Right ventricle myocardium inferior (tissue), 1 donor: ENCODE measurements at regions not wholly inside any gene's neighbourhood (a gene's known extent, or its start where the extent isn't known, plus 50 kb on each side); places are given as distances from the start of the nearest gene placed in this dataset.
A peak's percentile ranks its signal among the peaks of the same experiment; 100 is the strongest.
"Not testable (repeated sequence)": the region's sequence is repeated elsewhere in the genome, so short reads cannot be mapped to it uniquely, and the experiment has no call there.

ENCODE experiments used
- ATAC-seq: fragments of 200-7000 bp; cut with Tn5 transposase; one replicate; pipeline ENCODE4 v1.9.1; 2020; ENCODE audit warnings: mild to moderate bottlenecking, moderate library complexity
- DNase-seq: peaks from one replicate; pipeline ENCODE4 v3.0.0; 2021; ENCODE audit errors: missing footprints
- intact Hi-C: fragments of 100-400 bp; cut with DNase I; formaldehyde crosslinking; loops from one replicate; pipeline ENCODE4 v1.11.0; 2022
- donor health status: DM: no; HTN: yes; CAD: no; lungs with severe emphysema.

DNA sequence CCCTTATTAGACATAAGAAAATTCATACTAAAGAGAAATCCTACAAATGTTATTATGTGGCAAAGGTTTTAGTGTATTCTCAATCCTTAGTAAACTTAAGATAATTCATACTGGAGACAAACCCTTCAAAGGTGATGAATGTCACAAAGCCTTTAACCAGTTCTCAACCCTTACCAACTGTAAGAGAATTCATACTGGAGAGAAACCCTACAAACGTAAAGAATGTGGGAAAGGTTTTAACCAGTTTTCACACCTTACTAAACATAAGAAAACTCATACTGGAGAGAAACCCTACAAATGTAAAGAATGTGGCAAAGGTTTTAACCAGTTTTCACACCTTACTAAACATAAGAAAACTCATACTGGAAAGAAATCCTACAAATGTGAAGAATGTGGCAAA, 93.2 kb downstream of the ZNF680 start:
- intact Hi-C loops: loop anchor here (10.0 kb wide), 1 partner anchor 95 kb away; the partner anchor contains the start of gene ZNF680
- DNase-seq (no peak), ATAC-seq (no peak)

DNA sequence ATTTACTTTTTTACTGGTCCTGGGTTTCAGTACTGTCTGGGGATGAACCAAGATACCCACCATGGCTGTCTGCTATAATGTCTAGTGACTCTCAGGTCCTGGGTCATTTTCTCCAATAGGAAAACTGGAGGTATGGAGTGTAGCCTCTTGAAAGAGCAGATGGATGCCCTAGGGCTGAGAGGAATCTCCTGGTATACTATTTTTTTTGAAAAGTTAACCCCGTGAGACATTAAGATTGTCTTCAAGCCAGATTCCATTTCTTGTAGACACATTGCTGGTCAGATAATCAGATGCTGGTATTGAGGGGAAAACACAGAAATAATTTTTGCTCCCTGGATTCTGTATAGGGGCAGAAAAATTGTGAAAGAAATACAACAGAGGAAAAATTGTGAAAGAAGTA, 97.3 kb downstream of the ZNF680 start:
- DNase-seq (no peak), ATAC-seq (no peak)
- intact Hi-C loops: loop anchor here (10.0 kb wide), 1 partner anchor 99 kb away; the partner anchor contains the start of gene ZNF680

DNA sequence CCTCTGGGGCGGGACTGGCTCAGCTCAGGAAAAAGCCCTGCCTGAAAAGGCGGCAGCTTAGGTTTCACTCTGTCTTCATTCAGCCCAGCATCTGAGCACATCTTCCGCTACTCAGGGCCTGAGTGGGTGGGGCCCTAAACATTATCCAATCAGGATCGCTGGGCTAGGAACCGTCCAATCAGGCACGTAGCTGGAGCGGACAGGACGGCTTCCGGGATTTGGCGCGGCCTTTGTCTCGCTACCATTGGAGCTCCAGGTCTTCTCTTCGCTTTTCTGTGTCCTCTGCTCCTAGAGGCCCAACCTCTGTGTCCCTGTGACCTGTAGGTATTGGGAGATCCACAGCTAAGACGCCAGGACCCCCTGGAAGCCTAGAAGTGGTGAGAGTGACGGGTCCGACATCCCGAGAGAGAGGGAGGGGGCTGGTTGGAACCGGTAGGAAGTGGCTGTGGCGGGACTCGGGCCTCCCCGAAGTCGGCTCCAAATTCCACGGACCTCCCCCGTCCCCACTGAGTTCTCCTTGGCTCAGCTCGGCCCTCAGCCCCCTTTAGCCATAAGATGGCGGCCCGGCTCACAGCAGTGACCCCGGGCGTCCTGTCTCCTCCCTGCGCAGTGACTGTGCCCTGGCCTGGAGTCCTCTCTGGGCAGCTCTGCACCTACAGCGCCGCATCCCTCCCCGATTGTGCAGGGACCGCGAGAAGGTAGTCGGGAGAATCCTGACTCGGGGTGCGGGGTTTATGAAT, 99.1 kb downstream of the ZNF680 start:
- intact Hi-C loops: loop anchor here (10.0 kb wide), 1 partner anchor 101 kb away; the partner anchor contains the start of gene ZNF680
- DNase-seq (peak; percentile 86), ATAC-seq (peak; percentile 100)

DNA sequence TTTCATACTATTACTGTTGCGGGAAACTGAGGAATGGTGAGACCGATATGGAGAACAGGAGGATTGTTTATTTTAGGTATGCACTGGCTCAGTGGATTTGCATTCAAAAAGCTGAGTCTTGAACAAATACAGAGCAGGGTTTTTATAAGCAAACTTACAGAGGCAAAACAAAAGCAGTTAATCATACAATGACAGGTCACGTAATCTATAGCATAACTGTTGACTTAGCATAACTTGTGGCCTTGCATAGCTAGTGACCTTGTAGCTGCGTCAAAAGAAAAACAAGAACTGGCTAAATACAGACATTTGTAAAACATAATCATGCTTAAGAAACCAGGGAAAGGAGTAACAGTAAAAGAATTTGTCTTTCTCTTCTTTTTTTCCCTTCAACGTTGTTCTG, 103.0 kb downstream of the ZNF680 start:
- intact Hi-C loops: loop anchor here (10.0 kb wide), 1 partner anchor 105 kb away; the partner anchor contains the start of gene ZNF680
- not testable (repeated sequence) for ATAC-seq, DNase-seq

DNA sequence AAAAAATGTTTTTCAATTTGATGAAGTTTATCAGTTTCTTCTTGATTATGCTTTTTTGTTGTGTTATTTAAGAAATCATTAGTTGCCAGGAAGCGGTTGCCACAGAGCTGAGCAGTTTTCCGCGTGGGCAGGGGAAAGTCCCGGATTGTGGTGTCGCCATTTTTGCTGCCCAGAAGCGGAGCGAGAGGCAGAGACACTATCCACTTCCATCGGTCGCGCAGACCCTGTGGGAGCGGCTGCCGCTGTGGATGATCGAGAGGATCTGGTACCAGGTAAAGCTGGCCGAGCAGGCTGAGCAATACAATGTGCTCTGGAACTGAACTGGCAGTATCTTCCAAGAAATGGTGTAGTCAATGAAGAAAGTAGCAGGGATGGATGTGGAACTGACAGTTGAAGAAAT, 119.8 kb downstream of the ZNF736 start:
- intact Hi-C loops: no loop called here
- no peak for ATAC-seq
- DNase-seq: no peak

DNA sequence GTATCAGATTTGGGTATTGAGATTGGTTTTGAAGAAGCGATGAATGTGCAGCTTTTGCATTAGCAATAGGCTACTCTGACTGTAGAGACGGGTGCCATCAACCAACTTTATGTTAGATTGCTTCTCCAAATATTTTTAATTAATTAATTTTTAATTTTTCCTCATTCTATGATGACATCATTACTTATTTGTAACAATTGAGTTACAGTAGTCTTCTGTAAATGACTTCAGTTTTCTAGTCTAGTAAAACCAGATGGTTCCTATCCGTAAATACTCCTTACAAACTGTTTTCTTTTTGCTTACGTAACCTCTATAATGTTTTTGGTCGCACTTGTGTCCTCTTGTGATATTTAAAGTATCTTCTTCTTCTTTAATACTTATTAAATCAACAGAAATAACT, 118.1 kb downstream of the ZNF736 start:
- intact Hi-C loops: no loop called here
- ATAC-seq: no peak
- DNase-seq: no peak

DNA sequence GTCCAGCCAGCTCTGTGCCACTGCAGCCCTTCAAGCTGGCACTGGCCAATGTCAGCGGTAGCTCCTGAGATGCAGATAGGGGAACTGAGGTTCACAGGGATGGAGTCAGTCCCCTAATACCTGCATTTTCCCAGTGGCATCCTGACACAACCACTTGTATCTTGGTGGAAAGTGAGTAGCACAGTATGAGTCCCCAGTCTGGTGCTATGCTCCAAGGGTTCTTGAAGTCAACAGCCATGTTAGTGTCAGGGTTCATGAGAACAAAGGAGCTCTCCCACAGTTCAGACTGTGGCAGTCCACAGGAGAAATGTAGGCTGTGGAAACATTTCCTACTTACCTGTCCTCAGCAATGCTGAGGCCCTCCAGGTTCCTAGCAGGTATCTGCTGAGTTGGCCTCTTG, 115.5 kb downstream of the ZNF736 start:
- DNase-seq (no peak), ATAC-seq (no peak)
- intact Hi-C loops: no loop called here

DNA sequence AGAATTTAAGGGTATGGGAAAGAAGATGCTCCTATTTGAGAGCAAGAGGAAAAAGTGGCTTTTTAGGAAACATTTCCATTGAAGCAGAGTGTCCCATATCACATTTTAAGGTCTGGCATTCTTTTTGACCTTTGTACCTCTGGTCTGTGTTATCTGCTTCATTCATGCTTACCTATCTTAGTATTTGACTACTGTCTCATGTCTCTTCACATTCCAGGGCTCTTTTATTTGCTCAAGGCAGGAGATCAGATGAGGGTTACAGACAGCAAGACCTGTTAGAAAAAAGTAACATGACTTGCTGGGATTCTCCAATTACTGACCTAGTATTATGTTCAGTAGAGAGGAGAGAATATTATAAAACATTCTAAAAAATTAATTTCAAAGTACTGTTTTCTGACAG, 111.7 kb downstream of the ZNF736 start:
- ATAC-seq, intact Hi-C loops, DNase-seq: not testable (repeated sequence)

DNA sequence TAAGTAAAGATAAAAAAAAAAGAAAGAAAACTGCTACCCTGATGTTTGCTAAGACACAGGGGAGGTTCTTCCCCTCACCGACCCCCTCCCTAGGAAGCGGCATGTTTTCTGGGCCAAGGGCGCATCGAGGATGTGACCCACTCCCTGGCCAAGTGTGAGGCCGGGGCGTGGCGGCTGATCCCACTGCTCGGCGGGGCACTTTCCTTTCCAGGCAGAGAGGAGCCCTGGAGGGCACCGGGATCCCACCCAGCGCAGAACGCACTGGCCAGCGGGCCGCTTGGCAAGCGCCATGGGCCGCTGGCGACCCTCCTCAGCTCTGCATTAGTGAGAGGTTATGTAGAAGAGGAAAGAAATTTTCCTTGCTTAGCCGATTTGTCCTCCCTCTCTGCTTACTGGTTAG, 93.4 kb downstream of the ZNF736 start:
- intact Hi-C loops: no loop called here
- ATAC-seq: no peak
- no peak for DNase-seq
